ENCODE measurements at regions not wholly inside any gene's neighbourhood (a gene's known extent, or its start where the extent isn't known, plus 50 kb on each side); places are given as distances from the start of the nearest gene placed in this dataset.
"Not testable (repeated sequence)": the region's sequence is repeated elsewhere in the genome, so short reads cannot be mapped to it uniquely, and the experiment has no call there.

GRCh38 chr4:77451530-77451929 is 154.1 kb upstream of the CXCL13 start:
- H3K36me3 ChIP-seq (ENCODE audit: low read depth) = no peaks in the 10 kb centered on the region
- in situ Hi-C loops (cut with MboI) = no loop called here
- DNase-seq = peak; percentile 30
- no peaks in the 10 kb centered on the region for H3K9me3 ChIP-seq (ENCODE audit: low read depth)
- no peak overlapping the region for H2AFZ ChIP-seq
- H3K27me3 ChIP-seq (replicated peaks; ENCODE audit: insufficient read depth) = 0 out of 2 replicates have a peak, but pooled peaks cover 9% of the 10 kb centered on the region
- TF ChIP-seq EZH2phosphoT487 (IDR thresholded peaks at IDR 0.05; ENCODE audit: insufficient read depth, low read depth) = no peak
- TF ChIP-seq EZH2 (IDR thresholded peaks at IDR 0.05; ENCODE audit: insufficient read depth, poor library complexity, severe bottlenecking) = no peak
- peaks cover 12% of the 10 kb centered on the region for H3K4me1 ChIP-seq (ENCODE audit: insufficient read depth)
- no peaks in the 10 kb centered on the region for H3K9me2 ChIP-seq (ENCODE audit: insufficient read depth)
- no peak overlapping the region for H3K4me3 ChIP-seq
- H3K27ac ChIP-seq = no peak overlapping the region
- H3K9ac ChIP-seq = no peak overlapping the region
- H3F3A ChIP-seq (ENCODE audit: insufficient read depth) = peaks cover 17% of the 10 kb centered on the region; the same call in 1 of the 2 replicates
- no peaks in the 10 kb centered on the region for H4K20me1 ChIP-seq (ENCODE audit: insufficient read depth)
- H3K79me2 ChIP-seq (ENCODE audit: insufficient read depth) = no peaks in the 10 kb centered on the region
- WGBS, 2 experiments (ENCODE audit: low coverage in 1 of 2, low lambda C conversion rate in 2 of 2, missing lambda C conversion rate in 2 of 2) = 0% methylated on average over 1 of the region's 1 CpG
- no peak overlapping the region for H3K4me2 ChIP-seq (ENCODE audit: unreplicated experiment)

- H4K20me1 ChIP-seq (ENCODE audit: insufficient read depth); H3K9me3 ChIP-seq (ENCODE audit: low read depth); in situ Hi-C loops (cut with MboI); DNase-seq; H3K27ac ChIP-seq; H3K9me2 ChIP-seq (ENCODE audit: insufficient read depth); H3K36me3 ChIP-seq (ENCODE audit: low read depth); H3K9ac ChIP-seq; H3K4me3 ChIP-seq; H3K79me2 ChIP-seq (ENCODE audit: insufficient read depth); H3K27me3 ChIP-seq (replicated peaks; ENCODE audit: insufficient read depth); H3K4me2 ChIP-seq (ENCODE audit: unreplicated experiment); H2AFZ ChIP-seq: not testable (repeated sequence)
- Histone ChIP-seq H3K4me1 (ENCODE audit: insufficient read depth) (peaks cover 12% of the 10 kb centered on the region), H3F3A (ENCODE audit: insufficient read depth) (peaks cover 17% of the 10 kb centered on the region; the same call in 1 of the 2 replicates)
- WGBS, 2 experiments (ENCODE audit: low coverage in 1 of 2, low lambda C conversion rate in 2 of 2, missing lambda C conversion rate in 2 of 2) = 46 to 51% methylated on average over 4 to 5 of the region's 5 CpGs
Measured at GRCh38 chr4:77452117-77452516, 153.5 kb upstream of the CXCL13 start.

- no peaks in the 10 kb centered on the region for H3K9me3 ChIP-seq (ENCODE audit: low read depth)
- H2AFZ ChIP-seq = no peak overlapping the region
- in situ Hi-C loops (cut with MboI) = no loop called here
- no peaks in the 10 kb centered on the region for H3K9me2 ChIP-seq (ENCODE audit: insufficient read depth)
- no peak overlapping the region for H3K4me3 ChIP-seq
- peaks cover 12% of the 10 kb centered on the region for H3K4me1 ChIP-seq (ENCODE audit: insufficient read depth)
- no peaks in the 10 kb centered on the region for H3K79me2 ChIP-seq (ENCODE audit: insufficient read depth)
- no peak overlapping the region for H3K4me2 ChIP-seq (ENCODE audit: unreplicated experiment)
- no peak overlapping the region for H3K9ac ChIP-seq
- 0 out of 2 replicates have a peak, but pooled peaks cover 9% of the 10 kb centered on the region for H3K27me3 ChIP-seq (replicated peaks; ENCODE audit: insufficient read depth)
- no peaks in the 10 kb centered on the region for H3K36me3 ChIP-seq (ENCODE audit: low read depth)
- no peak overlapping the region for H3K27ac ChIP-seq
- H4K20me1 ChIP-seq (ENCODE audit: insufficient read depth) = no peaks in the 10 kb centered on the region
- DNase-seq = no peak
- no peak for TF ChIP-seq EZH2phosphoT487 (IDR thresholded peaks at IDR 0.05; ENCODE audit: insufficient read depth, low read depth)
- no peak for TF ChIP-seq EZH2 (IDR thresholded peaks at IDR 0.05; ENCODE audit: insufficient read depth, poor library complexity, severe bottlenecking)
- H3F3A ChIP-seq (ENCODE audit: insufficient read depth) = peaks cover 12% of the 10 kb centered on the region; the same call in 1 of the 2 replicates
- 78 to 80% methylated on average over 1 of the region's 1 CpG for WGBS, 2 experiments (ENCODE audit: low coverage in 1 of 2, low lambda C conversion rate in 2 of 2, missing lambda C conversion rate in 2 of 2)
Measured at GRCh38 chr4:77453911-77454310, 151.7 kb upstream of the CXCL13 start.

- peaks cover 3% of the 10 kb centered on the region; the same call in 1 of the 2 replicates for H3F3A ChIP-seq (ENCODE audit: insufficient read depth)
- in situ Hi-C loops (cut with MboI) = no loop called here
- WGBS, 2 experiments (ENCODE audit: low coverage in 1 of 2, low lambda C conversion rate in 2 of 2, missing lambda C conversion rate in 2 of 2) = 0% methylated on average over 1 of the region's 1 CpG
- no peak overlapping the region for H2AFZ ChIP-seq
- no peaks in the 10 kb centered on the region for H3K79me2 ChIP-seq (ENCODE audit: insufficient read depth)
- 0 out of 2 replicates have a peak, but pooled peaks cover 9% of the 10 kb centered on the region for H3K27me3 ChIP-seq (replicated peaks; ENCODE audit: insufficient read depth)
- no peaks in the 10 kb centered on the region for H3K9me2 ChIP-seq (ENCODE audit: insufficient read depth)
- TF ChIP-seq EZH2 (IDR thresholded peaks at IDR 0.05; ENCODE audit: insufficient read depth, poor library complexity, severe bottlenecking) (no peak), EZH2phosphoT487 (IDR thresholded peaks at IDR 0.05; ENCODE audit: insufficient read depth, low read depth) (no peak)
- H3K9ac ChIP-seq = no peak overlapping the region
- no peak overlapping the region for H3K4me3 ChIP-seq
- no peak overlapping the region for H3K4me2 ChIP-seq (ENCODE audit: unreplicated experiment)
- H3K36me3 ChIP-seq (ENCODE audit: low read depth) = no peaks in the 10 kb centered on the region
- peaks cover 6% of the 10 kb centered on the region for H3K4me1 ChIP-seq (ENCODE audit: insufficient read depth)
- no peak for DNase-seq
- H3K27ac ChIP-seq = no peak overlapping the region
- H4K20me1 ChIP-seq (ENCODE audit: insufficient read depth) = no peaks in the 10 kb centered on the region
- H3K9me3 ChIP-seq (ENCODE audit: low read depth) = no peaks in the 10 kb centered on the region
Measured at GRCh38 chr4:77454858-77455257, 150.8 kb upstream of the CXCL13 start.

GRCh38 chr4:77464100-77464499 is 141.5 kb upstream of the CXCL13 start:
- H3K9me2 ChIP-seq (ENCODE audit: insufficient read depth); H3K36me3 ChIP-seq (ENCODE audit: low read depth); in situ Hi-C loops (cut with MboI); H3K79me2 ChIP-seq (ENCODE audit: insufficient read depth); H3F3A ChIP-seq (ENCODE audit: insufficient read depth); H3K27ac ChIP-seq; H3K4me1 ChIP-seq (ENCODE audit: insufficient read depth); H4K20me1 ChIP-seq (ENCODE audit: insufficient read depth); H3K9me3 ChIP-seq (ENCODE audit: low read depth); H3K4me3 ChIP-seq; H2AFZ ChIP-seq; H3K4me2 ChIP-seq (ENCODE audit: unreplicated experiment); DNase-seq; H3K9ac ChIP-seq: not testable (repeated sequence)
- 47 to 50% methylated on average over 2 of the region's 2 CpGs for WGBS, 2 experiments (ENCODE audit: low coverage in 1 of 2, low lambda C conversion rate in 2 of 2, missing lambda C conversion rate in 2 of 2)
- H3K27me3 ChIP-seq (replicated peaks; ENCODE audit: insufficient read depth) = peaks cover 15% of the 10 kb centered on the region; the same call in 1 of the 2 replicates

Data from GM23248 (cell line).